ENCODE measurements at regions not wholly inside any gene's neighbourhood (a gene's known extent, or its start where the extent isn't known, plus 50 kb on each side); places are given as distances from the start of the nearest gene placed in this dataset.

DNA sequence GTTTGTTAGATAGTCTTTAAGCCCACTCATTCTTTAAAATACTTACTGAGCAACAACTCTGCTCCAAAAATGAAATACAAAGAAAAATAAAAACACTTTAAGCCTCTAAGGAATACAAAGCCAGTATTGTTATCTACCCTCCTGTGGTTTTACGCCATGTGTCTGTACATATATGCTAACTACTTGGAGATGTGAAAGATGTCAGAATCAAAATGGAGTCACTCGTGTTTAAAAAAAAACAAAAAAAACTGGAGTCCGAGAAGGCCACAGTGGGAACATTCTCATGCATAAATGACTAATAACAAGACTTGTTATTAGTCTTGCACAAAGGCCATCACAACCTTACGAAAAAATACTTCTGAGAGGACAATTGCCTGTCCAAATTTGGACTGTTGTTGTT, 393.1 kb downstream of the TBC1D4 start:
- TF ChIP-seq POLR2AphosphoS5 (IDR thresholded peaks at IDR 0.05) = no peak
- TF ChIP-seq EP300 (IDR thresholded peaks at IDR 0.05) = no peak
- no peak for TF ChIP-seq POLR2A (IDR thresholded peaks at IDR 0.05)
- TF ChIP-seq, protein P1, sequence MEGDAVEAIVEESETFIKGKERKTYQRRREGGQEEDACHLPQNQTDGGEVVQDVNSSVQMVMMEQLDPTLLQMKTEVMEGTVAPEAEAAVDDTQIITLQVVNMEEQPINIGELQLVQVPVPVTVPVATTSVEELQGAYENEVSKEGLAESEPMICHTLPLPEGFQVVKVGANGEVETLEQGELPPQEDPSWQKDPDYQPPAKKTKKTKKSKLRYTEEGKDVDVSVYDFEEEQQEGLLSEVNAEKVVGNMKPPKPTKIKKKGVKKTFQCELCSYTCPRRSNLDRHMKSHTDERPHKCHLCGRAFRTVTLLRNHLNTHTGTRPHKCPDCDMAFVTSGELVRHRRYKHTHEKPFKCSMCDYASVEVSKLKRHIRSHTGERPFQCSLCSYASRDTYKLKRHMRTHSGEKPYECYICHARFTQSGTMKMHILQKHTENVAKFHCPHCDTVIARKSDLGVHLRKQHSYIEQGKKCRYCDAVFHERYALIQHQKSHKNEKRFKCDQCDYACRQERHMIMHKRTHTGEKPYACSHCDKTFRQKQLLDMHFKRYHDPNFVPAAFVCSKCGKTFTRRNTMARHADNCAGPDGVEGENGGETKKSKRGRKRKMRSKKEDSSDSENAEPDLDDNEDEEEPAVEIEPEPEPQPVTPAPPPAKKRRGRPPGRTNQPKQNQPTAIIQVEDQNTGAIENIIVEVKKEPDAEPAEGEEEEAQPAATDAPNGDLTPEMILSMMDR (IDR thresholded peaks at IDR 0.05) = no peak
- no peak for ATAC-seq
- no peaks in the 10 kb centered on the region for H3K4me1 ChIP-seq
- H3K27me3 ChIP-seq = no peaks in the 10 kb centered on the region
- no peak overlapping the region for H3K4me3 ChIP-seq
- no peak overlapping the region for H3K27ac ChIP-seq
- 73 to 74% methylated on average over 3 to 4 of the region's 4 CpGs for WGBS, 2 donors (ENCODE audit: low coverage in 1 of 2)
- no peaks in the 10 kb centered on the region for H3K9me3 ChIP-seq
- no peaks in the 10 kb centered on the region for H3K36me3 ChIP-seq

DNA sequence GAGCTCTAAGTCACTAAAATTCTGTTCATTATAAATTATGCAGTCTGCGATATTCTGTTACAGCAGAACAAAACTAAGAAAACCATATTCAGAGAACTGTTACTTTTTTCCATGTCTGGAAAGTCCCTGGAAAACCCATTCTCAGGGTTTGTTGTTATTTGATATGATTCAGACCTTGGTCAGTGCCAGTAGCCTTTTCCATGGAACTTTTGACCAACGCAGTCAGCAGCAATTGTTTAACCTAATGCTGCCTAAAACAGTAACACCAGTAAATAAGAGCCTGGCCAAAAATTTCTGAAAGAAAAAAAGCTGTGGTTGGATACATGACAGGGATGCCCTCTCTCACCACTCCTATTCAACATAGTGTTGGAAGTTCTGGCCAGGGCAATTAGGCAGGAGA, 402.7 kb downstream of the TBC1D4 start:
- no peak overlapping the region for H3K4me3 ChIP-seq
- H3K36me3 ChIP-seq = no peaks in the 10 kb centered on the region
- TF ChIP-seq EP300 (IDR thresholded peaks at IDR 0.05) (no peak), POLR2AphosphoS5 (IDR thresholded peaks at IDR 0.05) (no peak), POLR2A (IDR thresholded peaks at IDR 0.05) (no peak)
- TF ChIP-seq, protein P1 (IDR thresholded peaks at IDR 0.05) = no peak
- peaks cover 0 to 9% (median 0%) of the 10 kb centered on the region in 3 donors for H3K4me1 ChIP-seq
- H3K27me3 ChIP-seq = no peaks in the 10 kb centered on the region
- H3K9me3 ChIP-seq = no peaks in the 10 kb centered on the region
- H3K27ac ChIP-seq = no peak overlapping the region
- 14 to 17% methylated on average over 2 of the region's 2 CpGs for WGBS, 2 donors (ENCODE audit: low coverage in 1 of 2)
- no peak for ATAC-seq

GRCh38 chr13:75076476-75076875, 405.5 kb downstream of the TBC1D4 start:
- no peak for TF ChIP-seq POLR2AphosphoS5 (IDR thresholded peaks at IDR 0.05)
- TF ChIP-seq EP300 (IDR thresholded peaks at IDR 0.05) = no peak
- TF ChIP-seq, protein P1 (IDR thresholded peaks at IDR 0.05) = no peak
- no peaks in the 10 kb centered on the region for H3K36me3 ChIP-seq
- H3K4me1 ChIP-seq = peaks cover 0 to 20% (median 0%) of the 10 kb centered on the region in 3 donors
- H3K27ac ChIP-seq = no peak overlapping the region
- ATAC-seq = no peak
- H3K27me3 ChIP-seq = no peaks in the 10 kb centered on the region
- H3K4me3 ChIP-seq = no peak overlapping the region
- H3K9me3 ChIP-seq = no peaks in the 10 kb centered on the region

GRCh38 chr13:75073786-75074185, 408.2 kb downstream of the TBC1D4 start:
- Histone ChIP-seq H3K9me3 (no peaks in the 10 kb centered on the region), H3K36me3 (no peaks in the 10 kb centered on the region), H3K27me3 (no peaks in the 10 kb centered on the region), H3K4me1 (peaks cover 0 to 20% (median 0%) of the 10 kb centered on the region in 3 donors), H3K27ac (no peak overlapping the region), H3K4me3 (no peak overlapping the region)
- 79 to 81% methylated on average over 1 of the region's 1 CpG for WGBS, 2 donors (ENCODE audit: low coverage in 1 of 2)
- ATAC-seq = no peak
- TF ChIP-seq EP300 (IDR thresholded peaks at IDR 0.05) = no peak
- no peak for TF ChIP-seq POLR2A (IDR thresholded peaks at IDR 0.05)
- TF ChIP-seq POLR2AphosphoS5 (IDR thresholded peaks at IDR 0.05) = no peak
- TF ChIP-seq, protein P1 (IDR thresholded peaks at IDR 0.05) = no peak

- H3K4me1 ChIP-seq = peaks cover 0 to 20% (median 0%) of the 10 kb centered on the region in 3 donors
- ATAC-seq = no peak
These were observed 409.1 kb downstream of the TBC1D4 start for GRCh38 chr13:75072891-75073290.

More at GRCh38 chr13:75072891-75073290, 409.1 kb downstream of the TBC1D4 start:
- Histone ChIP-seq H3K36me3 (no peaks in the 10 kb centered on the region), H3K4me3 (no peak overlapping the region), H3K27me3 (no peaks in the 10 kb centered on the region), H3K27ac (no peak overlapping the region), H3K9me3 (no peaks in the 10 kb centered on the region)
- TF ChIP-seq, protein P1 (IDR thresholded peaks at IDR 0.05) = no peak
- TF ChIP-seq POLR2A (IDR thresholded peaks at IDR 0.05) (no peak), POLR2AphosphoS5 (IDR thresholded peaks at IDR 0.05) (no peak), EP300 (IDR thresholded peaks at IDR 0.05) (no peak)
- WGBS, 2 donors (ENCODE audit: low coverage in 1 of 2) = 80 to 83% methylated on average over 6 of the region's 6 CpGs

All from gastroesophageal sphincter (tissue), 4 donors.